MCF 10A (cell line): ENCODE measurements at regions not wholly inside any gene's neighbourhood (a gene's known extent, or its start where the extent isn't known, plus 50 kb on each side); places are given as distances from the start of the nearest gene placed in this dataset.

Source experiments
- BruUV-seq: library from RNA; stranded (reverse); fragments of 400-500 nt; replicated peaks from 2 replicates; lab custom pipeline; 2021; lab: Mats Ljungman, UMichigan
- CTCF ChIA-PET: fragments of 300-600 bp; sonication (Branson Sonifier 250); formaldehyde crosslinking; extraction: SDS; loops from one replicate; lab custom pipeline; 2021; ENCODE audit warnings: antibody characterized with exemption, inconsistent platforms; lab: Yijun Ruan, JAX
- POLR2A ChIA-PET: fragments of 300-600, 350-650 bp; sonication (Branson Sonifier 250); formaldehyde crosslinking; extraction: SDS; loops from one replicate; lab custom pipeline; 2020; ENCODE audit warnings: antibody characterized with exemption, inconsistent platforms; lab: Yijun Ruan, JAX
- DNase-seq: peaks from one replicate; pipeline ENCODE4 v3.0.0-alpha.2; 2018; ENCODE audit not compliant: unreplicated experiment
- H3K27ac Mint-ChIP-seq: one replicate; pipeline ENCODE4 v1.8.0; 2022; ENCODE audit warnings: mild to moderate bottlenecking, low read depth, mixed read lengths; ENCODE audit not compliant: unreplicated experiment
- H3K27me3 Mint-ChIP-seq: one replicate; pipeline ENCODE4 v1.8.0; 2022; ENCODE audit warnings: mixed read lengths; ENCODE audit not compliant: insufficient read depth, unreplicated experiment
- H3K36me3 Mint-ChIP-seq: one replicate; pipeline ENCODE4 v1.8.0; 2022; ENCODE audit warnings: mild to moderate bottlenecking, moderate library complexity, mixed read lengths; ENCODE audit not compliant: insufficient read depth, unreplicated experiment
- H3K4me1 Mint-ChIP-seq: one replicate; pipeline ENCODE4 v1.8.0; 2022; ENCODE audit warnings: mixed read lengths; ENCODE audit not compliant: insufficient read depth, unreplicated experiment
- H3K4me3 Mint-ChIP-seq: one replicate; pipeline ENCODE4 v1.8.0; 2022; ENCODE audit warnings: mild to moderate bottlenecking, moderate library complexity, mixed read lengths; ENCODE audit not compliant: unreplicated experiment
- H3K9me3 Mint-ChIP-seq: one replicate; pipeline ENCODE4 v1.8.0; 2022; ENCODE audit warnings: mixed read lengths; ENCODE audit not compliant: unreplicated experiment
- CTCF ChIP-seq: fragments of 200-600 bp; IDR thresholded peaks from one replicate; pipeline ENCODE4 v1.8.0; 2022; ENCODE audit warnings: antibody characterized with exemption, mild to moderate bottlenecking; ENCODE audit not compliant: unreplicated experiment
- intact Hi-C: fragments of 100-400 bp; cut with micrococcal nuclease; formaldehyde crosslinking; loops from 2 replicates; pipeline ENCODE4 v1.14.1; 2022

- DNase-seq: no peak
- ChIA-PET POLR2A (no interaction called here), CTCF (interaction anchor here (0.7 kb wide), 1 partner anchor 753 kb away, joined by 3 read pairs; no protein-coding TSS in a partner anchor)
- no TSS peak for BruUV-seq
- Mint-ChIP-seq H3K9me3 (no peaks in the 10 kb centered on the region), H3K36me3 (no peaks in the 10 kb centered on the region), H3K27me3 (no peaks in the 10 kb centered on the region), H3K4me1 (peaks cover 14% of the 10 kb centered on the region), H3K27ac (no peak overlapping the region), H3K4me3 (no peak overlapping the region)
- intact Hi-C loops: no loop called here
- TF ChIP-seq CTCF: no peak
These were observed 690.5 kb upstream of the LRRN3 start for GRCh38 chr7:110400411-110400810.

GRCh38 chr7:110407242-110407641 lies 683.7 kb upstream of the LRRN3 start:
- ChIA-PET POLR2A (no interaction called here), CTCF (no interaction called here)
- H3K4me3 Mint-ChIP-seq: no peak overlapping the region
- H3K27me3 Mint-ChIP-seq: no peaks in the 10 kb centered on the region
- peaks cover 9% of the 10 kb centered on the region for H3K4me1 Mint-ChIP-seq
- no peak for TF ChIP-seq CTCF
- intact Hi-C loops: no loop called here
- no peak overlapping the region for H3K27ac Mint-ChIP-seq
- BruUV-seq: no TSS peak
- H3K36me3 Mint-ChIP-seq: no peaks in the 10 kb centered on the region
- H3K9me3 Mint-ChIP-seq: no peaks in the 10 kb centered on the region
- no peak for DNase-seq

- H3K4me1 Mint-ChIP-seq: peaks cover 9% of the 10 kb centered on the region
- H3K4me3 Mint-ChIP-seq: no peak overlapping the region
- ChIA-PET POLR2A (no interaction called here), CTCF (no interaction called here)
- BruUV-seq: no TSS peak
- no peak overlapping the region for H3K27ac Mint-ChIP-seq
- DNase-seq: peak; percentile 26
- TF ChIP-seq CTCF: no peak
- no peaks in the 10 kb centered on the region for H3K9me3 Mint-ChIP-seq
- intact Hi-C loops: no loop called here
- H3K36me3 Mint-ChIP-seq: no peaks in the 10 kb centered on the region
- no peaks in the 10 kb centered on the region for H3K27me3 Mint-ChIP-seq
These were observed 683.2 kb upstream of the LRRN3 start for GRCh38 chr7:110407706-110408105.

GRCh38 chr7:110412614-110413013 lies 678.3 kb upstream of the LRRN3 start:
- Mint-ChIP-seq H3K27ac (no peak overlapping the region), H3K4me1 (peaks cover 6% of the 10 kb centered on the region), H3K4me3 (no peak overlapping the region), H3K36me3 (peaks cover 5% of the 10 kb centered on the region), H3K9me3 (no peaks in the 10 kb centered on the region), H3K27me3 (no peaks in the 10 kb centered on the region)
- no peak for DNase-seq
- ChIA-PET POLR2A (no interaction called here), CTCF (no interaction called here)
- TF ChIP-seq CTCF: no peak
- no TSS peak for BruUV-seq
- intact Hi-C loops: no loop called here
